ENCODE measurements at regions not wholly inside any gene's neighbourhood (a gene's known extent, or its start where the extent isn't known, plus 50 kb on each side); places are given as distances from the start of the nearest gene placed in this dataset.

- Histone ChIP-seq H3K36me3 (no peaks in the 10 kb centered on the region), H3K27me3 (no peaks in the 10 kb centered on the region), H3K9me3 (no peaks in the 10 kb centered on the region), H3K4me1 (peaks cover 0 to 6% (median 0%) of the 10 kb centered on the region in 4 donors), H3K27ac (peak overlapping the region in 3 of 5 donors; percentile 30 to 69 (median 50)), H3K4me3 (no peak overlapping the region)
- 78 to 89% (median 86%) methylated on average over 10 of the region's 10 CpGs for WGBS, 5 donors
- peak in 1 of 2 donors; percentile 23 for DNase-seq
- intact Hi-C loops (cut with DNase I; ENCODE audit: low total_unique reads) = no loop called here
- TF ChIP-seq, protein P1, sequence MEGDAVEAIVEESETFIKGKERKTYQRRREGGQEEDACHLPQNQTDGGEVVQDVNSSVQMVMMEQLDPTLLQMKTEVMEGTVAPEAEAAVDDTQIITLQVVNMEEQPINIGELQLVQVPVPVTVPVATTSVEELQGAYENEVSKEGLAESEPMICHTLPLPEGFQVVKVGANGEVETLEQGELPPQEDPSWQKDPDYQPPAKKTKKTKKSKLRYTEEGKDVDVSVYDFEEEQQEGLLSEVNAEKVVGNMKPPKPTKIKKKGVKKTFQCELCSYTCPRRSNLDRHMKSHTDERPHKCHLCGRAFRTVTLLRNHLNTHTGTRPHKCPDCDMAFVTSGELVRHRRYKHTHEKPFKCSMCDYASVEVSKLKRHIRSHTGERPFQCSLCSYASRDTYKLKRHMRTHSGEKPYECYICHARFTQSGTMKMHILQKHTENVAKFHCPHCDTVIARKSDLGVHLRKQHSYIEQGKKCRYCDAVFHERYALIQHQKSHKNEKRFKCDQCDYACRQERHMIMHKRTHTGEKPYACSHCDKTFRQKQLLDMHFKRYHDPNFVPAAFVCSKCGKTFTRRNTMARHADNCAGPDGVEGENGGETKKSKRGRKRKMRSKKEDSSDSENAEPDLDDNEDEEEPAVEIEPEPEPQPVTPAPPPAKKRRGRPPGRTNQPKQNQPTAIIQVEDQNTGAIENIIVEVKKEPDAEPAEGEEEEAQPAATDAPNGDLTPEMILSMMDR (IDR thresholded peaks at IDR 0.05) = no peak
- TF ChIP-seq POLR2A (IDR thresholded peaks at IDR 0.05) (no peak), POLR2AphosphoS5 (IDR thresholded peaks at IDR 0.05) (no peak), EP300 (IDR thresholded peaks at IDR 0.05) (no peak)
Observed at GRCh38 chr6:6968731-6969552, 138.8 kb upstream of the RREB1 start.

DNA sequence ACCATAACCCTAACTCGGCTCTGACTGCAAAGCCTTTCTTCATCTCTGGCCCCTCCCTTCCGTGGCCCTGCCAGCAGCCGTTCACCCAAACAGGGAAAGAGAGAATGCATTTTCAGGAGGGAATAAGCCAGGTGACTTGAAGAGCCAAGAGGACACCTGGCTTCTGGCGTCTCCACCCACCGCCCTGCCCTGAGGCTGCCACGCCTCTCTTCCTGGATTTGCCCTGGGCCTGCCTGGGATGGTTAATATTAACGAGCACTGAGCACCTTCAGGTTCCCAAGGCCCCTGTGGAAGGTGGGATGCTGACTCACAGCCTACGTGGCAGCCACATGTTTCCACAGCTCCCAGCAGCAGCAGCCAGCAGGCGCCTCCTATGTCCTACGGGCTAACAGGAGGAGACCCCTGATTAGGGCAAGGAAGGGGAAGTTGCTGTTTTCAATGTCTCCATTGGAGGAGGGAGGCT, 138.0 kb upstream of the RREB1 start:
- intact Hi-C loops (cut with DNase I; ENCODE audit: low total_unique reads) = no loop called here
- Histone ChIP-seq H3K36me3 (no peaks in the 10 kb centered on the region), H3K9me3 (no peaks in the 10 kb centered on the region), H3K4me3 (no peak overlapping the region), H3K27ac (peak overlapping the region in 3 of 5 donors; percentile 30 to 69 (median 50)), H3K27me3 (no peaks in the 10 kb centered on the region), H3K4me1 (peaks cover 0 to 6% (median 0%) of the 10 kb centered on the region in 4 donors)
- peak in 2 of 3 donors; percentile 54 to 55 for TF ChIP-seq POLR2AphosphoS5 (IDR thresholded peaks at IDR 0.05)
- TF ChIP-seq POLR2A (IDR thresholded peaks at IDR 0.05) = no peak
- DNase-seq = peak; percentile 81 to 94
- 37 to 58% (median 46%) methylated on average over 10 of the region's 10 CpGs for WGBS, 5 donors

GRCh38 chr6:6970851-6971250, 136.9 kb upstream of the RREB1 start:
- intact Hi-C loops (cut with DNase I; ENCODE audit: low total_unique reads) = no loop called here

GRCh38 chr6:6971369-6971768, 136.4 kb upstream of the RREB1 start:
- WGBS, 5 donors = 59 to 79% (median 66%) methylated on average over 5 to 11 of the region's 11 CpGs
- Histone ChIP-seq H3K27ac (no peak overlapping the region), H3K36me3 (no peaks in the 10 kb centered on the region), H3K27me3 (no peaks in the 10 kb centered on the region), H3K4me1 (peaks cover 0 to 6% (median 0%) of the 10 kb centered on the region in 4 donors), H3K9me3 (no peaks in the 10 kb centered on the region), H3K4me3 (no peak overlapping the region)
- DNase-seq = peak in 1 of 2 donors; percentile 24
- TF ChIP-seq, protein P1 (IDR thresholded peaks at IDR 0.05) = no peak
- TF ChIP-seq POLR2A (IDR thresholded peaks at IDR 0.05) = no peak
- TF ChIP-seq EP300 (IDR thresholded peaks at IDR 0.05) = no peak
- TF ChIP-seq POLR2AphosphoS5 (IDR thresholded peaks at IDR 0.05) = no peak
- intact Hi-C loops (cut with DNase I; ENCODE audit: low total_unique reads) = no loop called here

More at GRCh38 chr6:6970851-6971250, 136.9 kb upstream of the RREB1 start:
- Histone ChIP-seq H3K27ac (no peak overlapping the region), H3K4me3 (no peak overlapping the region), H3K36me3 (no peaks in the 10 kb centered on the region), H3K4me1 (peaks cover 0 to 6% (median 0%) of the 10 kb centered on the region in 4 donors), H3K27me3 (no peaks in the 10 kb centered on the region), H3K9me3 (no peaks in the 10 kb centered on the region)
- TF ChIP-seq, protein P1 (IDR thresholded peaks at IDR 0.05) = no peak
- TF ChIP-seq POLR2A (IDR thresholded peaks at IDR 0.05) (no peak), EP300 (IDR thresholded peaks at IDR 0.05) (no peak), POLR2AphosphoS5 (IDR thresholded peaks at IDR 0.05) (no peak)
- DNase-seq = no peak
- WGBS, 5 donors = 86 to 96% (median 91%) methylated on average over 13 to 16 of the region's 16 CpGs

All from stomach (tissue), 8 donors.